GM21447 (cell line): ENCODE measurements at regions not wholly inside any gene's neighbourhood (a gene's known extent, or its start where the extent isn't known, plus 50 kb on each side); places are given as distances from the start of the nearest gene placed in this dataset.
"Not testable (repeated sequence)": the region's sequence is repeated elsewhere in the genome, so short reads cannot be mapped to it uniquely, and the experiment has no call there.

Experiments
- ATAC-seq: cut with Tn5 transposase; IDR thresholded peaks from one replicate; pipeline ENCODE4 v1.9.1; 2021; ENCODE audit not compliant: unreplicated experiment

DNA sequence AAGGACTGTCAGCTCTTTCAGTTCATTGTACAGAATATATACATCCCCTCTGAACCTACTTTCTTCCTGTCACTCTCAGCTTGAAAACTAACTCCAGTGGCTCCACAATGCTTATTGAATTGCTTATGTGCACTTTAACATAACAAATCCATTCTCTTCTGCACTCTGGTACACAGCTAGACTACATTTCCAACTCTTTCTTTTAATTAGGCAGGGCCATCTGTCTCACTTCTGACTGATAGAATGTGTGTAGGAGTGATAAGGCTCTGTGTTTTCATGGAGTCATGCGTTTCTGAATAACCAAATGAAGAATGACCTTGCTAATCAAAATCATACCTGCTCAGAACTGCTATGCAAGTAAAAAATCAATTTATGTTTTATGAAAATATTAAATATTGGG, 278.5 kb upstream of the CCDC179 start:
- no peak for ATAC-seq

DNA sequence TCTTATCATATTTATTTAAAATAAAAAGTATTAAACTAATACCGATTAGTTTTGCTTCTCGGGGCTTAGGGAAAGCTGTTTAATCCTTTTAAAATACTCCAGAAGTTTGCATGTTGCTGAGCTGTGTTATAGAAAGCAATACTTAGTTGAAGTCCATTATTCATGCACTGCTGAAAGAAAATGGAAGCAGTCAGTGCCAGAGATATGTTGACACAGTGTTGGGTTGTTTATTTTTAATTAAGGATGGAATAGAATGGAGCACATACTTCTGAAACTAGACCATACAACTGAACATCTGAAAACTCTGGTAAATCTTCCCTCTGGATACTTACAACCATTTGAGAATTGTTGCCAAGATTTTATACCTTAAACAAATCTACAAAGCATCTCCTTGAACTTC, 282.7 kb upstream of the CCDC179 start:
- no peak for ATAC-seq

DNA sequence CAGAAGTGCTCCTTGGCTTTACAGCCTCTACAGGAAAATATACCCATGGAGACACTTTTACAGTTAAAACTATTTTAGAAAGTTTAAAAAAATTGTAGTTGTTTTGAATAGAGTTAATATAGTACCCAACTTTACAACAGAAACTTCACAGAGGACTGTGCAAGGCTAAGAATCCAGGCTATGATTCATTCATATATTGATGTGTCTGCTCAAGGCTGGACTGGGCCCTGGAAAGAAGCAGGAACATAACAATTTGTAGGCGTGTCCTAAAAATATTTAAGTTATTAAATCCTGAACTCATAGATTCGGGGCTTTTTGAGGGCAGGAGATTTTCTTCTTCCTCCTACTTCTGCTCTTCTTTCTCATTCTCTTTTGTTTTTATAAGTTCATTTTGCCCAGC, 291.5 kb upstream of the CCDC179 start:
- ATAC-seq: no peak

DNA sequence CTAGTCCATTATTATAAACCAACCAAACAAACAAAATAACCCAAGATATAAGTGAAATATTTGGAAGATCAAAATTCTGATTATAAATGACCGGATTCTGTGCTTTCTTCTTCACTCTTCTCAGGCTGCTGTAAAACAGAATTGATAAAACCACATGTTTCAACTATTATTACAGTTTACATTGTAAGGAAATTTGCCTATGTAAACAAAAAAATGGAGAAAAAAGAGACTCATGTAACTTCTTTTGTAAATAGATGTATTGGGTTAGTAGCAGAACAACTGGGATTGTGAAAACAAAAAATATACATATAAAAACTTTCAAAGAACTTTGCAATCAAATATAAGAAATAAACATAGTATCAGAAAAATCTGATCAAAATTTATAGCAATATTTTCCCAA, 295.2 kb upstream of the CCDC179 start:
- no peak for ATAC-seq

DNA sequence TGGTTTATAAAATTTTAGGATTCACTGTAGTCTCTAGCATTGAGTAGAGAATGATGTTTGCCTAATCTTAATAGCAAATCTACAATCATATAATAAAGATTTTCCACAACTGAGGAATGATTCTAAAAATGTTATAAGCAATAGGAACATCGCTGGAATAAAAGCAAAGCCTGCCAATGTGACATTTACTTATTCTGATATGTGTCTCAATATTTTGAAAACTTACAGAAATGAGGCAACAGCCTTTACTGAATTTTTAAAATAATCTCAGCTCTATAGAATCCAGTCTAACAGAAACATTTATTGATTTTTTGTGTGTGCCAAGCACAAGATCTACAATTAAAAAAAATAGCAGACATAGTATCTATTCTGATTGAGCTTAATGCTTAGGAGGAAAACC, 303.7 kb upstream of the CCDC179 start:
- no peak for ATAC-seq

DNA sequence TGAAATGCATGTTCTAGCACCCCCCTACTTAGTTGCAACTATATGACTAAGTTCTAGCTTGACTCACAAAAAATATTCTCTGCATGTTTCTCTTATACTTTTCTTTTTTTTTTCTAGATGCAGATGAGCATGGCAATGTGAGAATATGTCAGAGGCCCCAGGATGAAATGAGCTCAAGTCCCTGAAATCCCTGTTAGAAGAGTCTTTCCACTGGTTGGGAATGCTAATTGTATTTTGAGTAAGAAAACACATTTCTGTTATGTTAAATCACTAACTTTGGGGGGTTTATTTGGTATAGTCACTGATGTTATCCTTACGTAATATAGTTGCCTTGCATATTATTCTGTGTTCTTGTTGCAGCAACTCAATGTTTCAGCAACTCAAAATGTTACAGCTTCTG, 306.1 kb upstream of the CCDC179 start:
- no peak for ATAC-seq

DNA sequence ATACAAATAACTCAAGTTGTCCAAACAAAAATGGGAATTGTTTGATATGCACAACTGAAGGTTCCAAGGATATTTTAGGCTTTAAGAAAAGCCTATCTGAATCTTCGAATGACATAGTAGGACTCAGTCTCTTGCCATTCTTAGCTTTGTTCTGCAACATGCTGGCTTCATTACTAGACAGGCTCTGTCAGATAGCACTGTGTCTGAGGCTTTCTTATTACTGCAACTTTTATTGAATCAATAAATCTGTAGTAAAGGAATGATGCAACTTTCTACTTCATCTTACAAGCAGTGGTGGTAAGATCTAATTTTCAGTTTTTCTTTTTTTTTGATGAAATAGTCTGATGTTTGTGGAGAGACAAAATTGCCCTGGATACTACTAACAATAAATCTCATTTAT, 319.3 kb upstream of the CCDC179 start:
- ATAC-seq: no peak

DNA sequence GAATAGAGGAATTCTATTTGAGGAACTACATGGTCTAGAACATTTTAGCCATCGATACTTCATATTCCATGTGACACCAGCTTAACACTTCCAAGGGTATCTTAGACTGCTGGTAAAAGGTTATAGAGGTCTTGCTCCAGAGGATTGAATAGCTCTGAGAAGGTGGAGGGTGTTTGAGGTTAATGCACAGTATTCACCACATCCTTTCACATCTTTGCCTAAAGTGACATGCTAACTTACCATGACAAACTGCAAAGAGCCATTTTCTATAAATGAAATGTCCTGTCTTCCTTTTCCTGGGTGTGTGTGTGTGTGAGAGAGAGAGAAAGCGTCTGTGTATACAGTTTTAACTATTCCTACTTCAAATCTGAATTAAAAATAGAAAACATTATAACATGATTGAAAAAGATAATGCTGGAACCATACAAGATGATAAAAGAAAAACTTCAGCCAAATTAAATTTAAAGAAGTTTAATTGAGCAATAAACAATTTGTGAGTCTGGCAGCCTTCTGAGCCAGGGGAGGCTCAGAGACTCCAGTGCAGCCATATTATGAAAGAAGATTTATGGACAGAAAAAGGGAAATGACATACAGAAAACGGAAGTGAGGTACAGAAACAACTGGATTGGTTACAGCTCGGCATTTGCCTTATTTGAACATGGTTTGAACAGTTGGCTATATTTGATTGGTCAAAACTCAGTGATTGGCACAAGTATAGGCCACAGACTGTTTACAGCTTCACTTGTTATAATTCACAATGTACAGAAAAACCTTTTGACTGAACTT, 320.9 kb upstream of the CCDC179 start:
- no peak for ATAC-seq

DNA sequence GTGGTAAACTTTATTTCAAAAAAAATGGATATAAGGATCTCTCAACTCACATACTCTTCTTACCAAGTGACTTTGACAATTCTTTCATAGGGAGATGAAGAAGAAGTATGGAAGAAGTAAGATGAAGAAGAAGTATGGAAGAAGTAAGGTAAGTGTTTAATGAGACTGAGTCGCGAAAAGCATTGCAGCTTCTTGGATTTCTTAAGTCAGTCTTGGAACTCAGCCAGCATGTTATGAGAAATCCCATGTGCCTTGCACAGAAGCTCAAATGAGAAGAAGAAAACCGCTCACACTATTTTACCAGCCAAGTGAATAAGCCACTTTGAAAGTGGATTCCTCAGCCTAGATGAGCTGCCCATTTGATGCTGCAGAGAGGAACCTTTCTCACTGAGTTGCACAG, 332.0 kb upstream of the CCDC179 start:
- ATAC-seq: no peak

DNA sequence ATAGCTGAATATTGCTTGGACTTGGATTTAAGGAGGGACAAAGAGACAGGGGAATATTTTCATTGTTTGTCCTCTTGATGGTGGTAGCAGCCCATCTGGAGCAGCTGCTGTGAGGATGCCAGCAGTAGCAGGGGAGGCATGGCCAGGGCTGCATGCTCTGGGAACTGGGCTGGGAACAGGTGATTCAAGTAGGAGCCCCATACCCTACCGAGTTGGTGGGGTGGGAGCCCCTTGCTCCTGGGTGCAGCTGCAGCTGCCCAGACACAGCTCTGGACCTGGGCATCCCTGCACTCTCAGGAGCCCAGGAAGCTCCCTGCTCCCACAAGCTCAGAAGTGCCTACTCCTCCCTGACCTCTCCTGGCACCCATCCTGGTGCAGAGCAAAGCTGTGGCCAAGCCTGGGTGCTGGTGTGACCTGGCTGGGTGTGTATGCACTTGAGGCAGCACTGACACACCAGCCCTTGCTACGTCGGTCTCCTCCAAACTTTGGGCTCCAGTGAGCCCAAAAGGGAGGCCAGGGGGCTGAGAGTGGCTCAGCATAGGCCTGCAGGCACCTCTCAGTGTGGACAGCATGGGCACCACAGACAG, 341.8 kb upstream of the CCDC179 start:
- no peak for ATAC-seq

DNA sequence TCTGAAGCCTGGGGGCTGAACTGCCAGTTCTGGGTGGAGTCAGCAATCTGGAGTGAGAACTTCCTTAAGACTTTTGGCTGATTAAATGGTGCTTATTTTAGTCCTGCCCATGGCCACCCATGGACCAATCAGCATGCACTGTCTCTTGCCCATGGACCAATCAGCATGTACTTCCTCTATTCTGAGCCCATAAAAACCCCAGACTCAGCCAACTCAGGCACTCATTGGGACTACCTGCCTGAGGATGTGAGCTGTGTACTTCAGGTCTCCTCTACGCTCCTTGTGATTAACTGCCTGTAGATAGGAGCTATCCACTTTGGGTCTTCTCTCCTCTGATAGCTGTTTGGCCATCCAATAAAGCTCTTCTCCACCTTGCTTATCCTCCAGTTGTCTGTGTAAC, 342.3 kb upstream of the CCDC179 start:
- ATAC-seq: no peak

DNA sequence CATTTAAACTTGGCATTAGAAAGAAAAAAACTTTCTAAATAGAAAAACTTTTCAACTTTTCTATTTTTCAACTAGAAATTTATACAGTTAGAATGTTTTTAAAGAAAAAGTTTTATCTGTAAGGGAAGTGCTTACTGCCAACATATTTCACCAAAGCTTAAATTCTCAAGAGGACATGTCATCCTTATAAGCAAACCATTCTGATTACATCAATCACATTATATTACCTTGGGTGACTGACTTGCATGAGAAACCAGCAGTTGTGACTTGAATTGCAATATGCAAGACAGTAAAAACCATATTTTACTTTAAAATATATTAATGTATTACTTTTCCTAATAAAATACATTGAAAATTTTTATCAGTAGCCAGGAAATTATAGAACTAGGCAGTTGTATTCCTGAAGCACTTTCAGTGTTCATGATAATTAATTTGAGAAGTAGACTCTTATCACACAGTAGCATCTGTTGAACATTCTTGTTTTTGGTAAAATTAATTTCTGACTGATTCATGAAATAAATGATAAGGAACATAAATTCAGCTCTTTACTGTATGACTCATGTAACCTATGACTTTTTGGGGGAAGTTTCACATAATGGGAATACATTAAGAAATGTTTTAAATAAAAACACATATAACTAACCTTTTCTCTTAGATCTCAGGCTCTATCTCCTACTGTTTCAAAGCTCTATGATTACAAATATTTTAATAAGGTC, 345.0 kb upstream of the CCDC179 start:
- ATAC-seq: no peak

DNA sequence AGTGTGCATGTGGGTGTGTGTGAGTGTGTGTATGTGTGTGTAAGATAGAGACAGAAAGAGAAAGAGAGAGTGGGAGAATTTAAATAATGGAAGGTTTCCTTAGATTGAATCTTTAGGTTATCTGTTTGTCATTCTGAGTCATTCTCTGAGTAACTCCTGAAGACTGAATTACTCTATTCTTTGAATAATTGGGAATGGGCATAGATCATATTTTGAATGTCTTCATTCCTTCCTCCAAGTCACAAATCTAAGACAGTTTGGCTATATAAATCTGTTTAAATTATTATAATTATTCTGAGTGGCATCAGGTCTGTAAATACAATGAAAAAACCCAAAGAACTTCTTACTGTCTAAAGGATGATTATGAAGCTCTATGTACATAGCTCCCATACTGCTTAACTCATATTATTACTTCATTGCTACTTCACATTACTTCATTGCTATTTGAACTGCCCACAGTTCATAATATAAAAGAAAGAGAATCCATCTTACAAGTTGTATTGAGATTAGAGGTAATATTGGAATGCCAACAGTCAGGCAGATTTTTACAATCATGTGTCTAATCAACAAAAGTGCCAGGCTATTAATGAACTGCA, 346.6 kb upstream of the CCDC179 start:
- no peak for ATAC-seq

DNA sequence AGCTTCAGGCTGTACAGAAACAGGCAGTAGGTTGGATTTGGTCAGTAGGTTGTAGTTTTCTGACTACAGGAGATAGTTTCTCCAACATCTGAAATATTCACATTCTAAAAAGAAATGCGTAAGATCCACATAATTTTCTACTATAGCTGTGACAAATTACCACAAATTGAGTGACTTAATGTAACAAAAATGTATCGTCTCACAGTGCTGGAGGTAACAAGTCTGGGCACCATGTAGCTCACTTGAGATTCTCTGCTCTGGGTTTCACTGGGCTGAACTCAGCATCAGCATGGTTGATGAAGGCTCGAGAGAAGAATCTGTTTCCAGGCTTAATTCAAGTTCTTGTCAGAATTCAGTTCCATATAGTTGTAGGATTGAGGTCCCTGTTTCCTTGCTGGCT, 350.9 kb upstream of the CCDC179 start:
- no peak for ATAC-seq

DNA sequence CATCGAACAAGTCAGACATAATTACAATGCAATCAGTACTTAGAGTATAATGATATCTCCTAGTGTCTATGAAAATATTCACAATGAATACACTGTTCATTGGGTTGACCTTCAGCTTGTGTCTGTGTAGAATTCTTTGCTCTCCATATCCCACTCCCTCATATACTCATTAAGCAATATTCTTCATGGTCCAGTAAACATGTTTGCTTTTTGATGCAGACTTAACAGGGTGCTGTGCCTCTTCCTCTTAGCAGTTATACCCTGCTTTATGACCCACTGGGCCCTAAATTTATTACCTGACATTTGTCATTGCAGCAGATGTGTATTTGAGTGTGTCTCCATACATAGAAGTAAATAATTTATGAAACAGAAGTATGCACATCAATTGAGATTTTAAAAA, 352.5 kb upstream of the CCDC179 start:
- no peak for ATAC-seq

DNA sequence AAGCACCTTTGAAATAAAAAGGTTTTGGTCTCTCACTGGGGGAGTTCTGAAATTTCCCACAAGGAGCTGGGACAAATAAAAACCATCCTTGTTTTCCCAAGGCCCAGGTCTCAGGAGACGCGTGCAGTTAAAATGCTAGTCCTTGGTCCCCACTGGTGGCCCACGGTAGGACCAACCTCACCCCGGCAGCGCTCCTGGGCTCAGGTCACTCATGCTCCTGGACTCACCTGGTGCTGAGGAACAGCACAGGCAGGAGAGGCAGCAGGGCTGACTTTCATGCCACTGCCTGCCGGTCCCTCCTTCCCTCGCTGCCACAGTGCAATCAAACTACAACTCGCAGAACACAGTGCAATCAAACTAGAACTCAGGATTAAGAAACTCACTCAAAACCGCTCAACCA, 356.8 kb upstream of the CCDC179 start:
- no peak for ATAC-seq

DNA sequence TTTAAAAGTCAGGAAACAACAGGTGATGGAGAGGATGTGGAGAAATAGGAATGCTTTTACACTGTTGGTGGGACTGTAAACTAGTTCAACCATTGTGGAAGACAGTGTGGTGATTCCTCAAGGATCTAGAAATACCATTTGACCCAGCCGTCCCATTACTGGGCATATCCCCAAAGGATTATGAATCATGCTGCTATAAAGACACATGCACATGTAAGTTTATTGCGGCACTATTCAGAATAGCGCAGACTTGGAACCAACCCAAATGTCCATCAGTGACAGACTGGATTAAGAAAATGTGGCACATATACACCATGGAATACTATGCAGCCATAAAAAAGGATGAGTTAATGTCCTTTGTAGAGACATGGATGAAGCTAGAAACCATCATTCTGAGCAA, 359.8 kb upstream of the CCDC179 start:
- not testable (repeated sequence) for ATAC-seq

DNA sequence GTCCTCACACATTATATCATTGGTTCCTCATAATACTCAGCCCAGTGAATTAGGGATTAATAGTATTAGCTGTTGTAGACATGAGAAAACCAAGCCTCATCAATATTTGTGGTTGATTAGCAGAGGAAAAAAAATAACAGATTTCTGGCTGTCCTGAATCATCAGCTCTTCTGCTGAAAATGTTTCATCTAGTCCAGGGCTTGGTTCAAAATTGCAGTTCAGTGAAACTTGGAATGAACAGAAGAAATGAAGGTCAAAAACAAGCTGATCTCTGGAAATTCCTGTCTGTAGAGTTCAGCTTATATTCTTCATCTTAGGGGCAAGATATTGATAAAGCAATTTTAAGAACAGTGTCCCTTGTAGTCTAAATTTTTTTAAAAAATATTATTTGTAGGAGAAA, 361.1 kb upstream of the CCDC179 start:
- no peak for ATAC-seq

DNA sequence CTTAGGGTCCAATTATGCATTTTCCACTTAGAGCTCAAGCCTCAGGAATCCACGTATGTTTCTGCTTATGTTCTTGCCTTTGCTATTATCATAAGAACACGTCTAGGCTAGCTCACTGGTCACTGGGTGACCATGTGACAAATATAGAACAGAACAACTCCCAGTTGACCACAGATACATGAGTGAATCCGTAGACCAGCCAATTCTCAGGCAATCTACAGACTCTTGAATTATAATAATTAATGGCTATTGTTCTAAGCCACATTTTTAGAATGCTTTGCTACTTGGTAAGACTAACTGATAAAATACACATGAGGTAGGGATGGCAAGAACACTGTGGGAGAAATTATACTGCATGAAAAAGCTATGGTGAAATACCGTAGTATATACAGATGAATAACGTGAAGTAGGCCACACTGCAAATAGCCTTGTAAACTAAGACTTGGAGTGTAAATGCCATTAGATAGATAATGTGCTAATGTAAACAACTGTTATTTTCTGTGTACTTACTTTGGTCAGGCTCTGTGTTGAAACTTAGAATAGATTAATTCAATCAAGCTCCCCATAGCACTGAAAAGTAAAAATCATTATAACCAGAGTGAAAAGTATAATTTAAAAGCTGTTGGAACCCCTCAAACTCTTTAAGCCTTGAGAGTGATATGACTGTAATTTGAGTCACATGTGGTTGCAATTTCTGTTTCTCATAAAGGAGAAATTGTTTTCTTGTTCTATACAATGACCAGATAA, 366.2 kb upstream of the CCDC179 start:
- no peak for ATAC-seq

DNA sequence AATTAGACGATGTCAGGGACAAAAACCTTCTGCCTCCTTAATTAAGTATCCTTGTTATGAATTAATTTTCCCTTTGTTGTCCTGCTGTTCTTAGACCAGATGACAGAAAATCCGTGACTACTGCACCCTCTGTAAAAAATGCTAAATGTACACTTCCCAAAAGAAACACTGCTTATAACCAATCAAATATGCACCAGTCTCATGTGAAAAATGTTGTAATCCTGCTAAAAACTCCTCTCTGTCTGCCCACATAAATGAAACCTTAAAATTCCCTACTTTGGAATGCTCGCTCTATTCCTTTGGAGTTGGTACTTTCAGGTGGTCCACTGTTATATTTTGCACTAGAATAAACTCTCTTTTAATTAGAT, 366.8 kb upstream of the CCDC179 start:
- no peak for ATAC-seq

DNA sequence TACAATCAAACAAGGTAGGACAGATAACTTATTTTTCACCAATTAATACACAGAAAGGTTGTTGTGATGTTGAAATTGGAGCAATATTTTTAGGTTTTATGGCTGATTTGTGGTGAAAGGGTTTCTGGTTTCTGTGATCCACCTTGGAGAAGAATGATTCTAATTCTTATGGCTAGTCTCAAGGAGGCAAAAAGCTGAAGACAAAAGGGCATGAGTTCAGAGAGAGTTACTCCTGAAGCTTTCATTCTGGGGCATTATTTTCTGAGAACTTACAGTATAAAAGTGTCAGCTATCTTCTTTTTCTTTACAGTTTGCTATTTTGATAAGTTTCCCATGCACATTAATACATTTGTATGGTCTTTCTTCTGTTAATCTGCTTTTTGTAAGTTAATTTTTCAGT, 372.4 kb upstream of the CCDC179 start:
- ATAC-seq: no peak
